Ecto neural progenitor cell (in vitro differentiated cells): ENCODE measurements at regions not wholly inside any gene's neighbourhood (a gene's known extent, or its start where the extent isn't known, plus 50 kb on each side); places are given as distances from the start of the nearest gene placed in this dataset.
A peak's percentile ranks its signal among the peaks of the same experiment; 100 is the strongest.
"Not testable (repeated sequence)": the region's sequence is repeated elsewhere in the genome, so short reads cannot be mapped to it uniquely, and the experiment has no call there.

Experiments
- DNase-seq: peaks from one replicate; pipeline ENCODE4 v3.0.0-alpha.2; 2018; ENCODE audit warnings: low spot score

DNA sequence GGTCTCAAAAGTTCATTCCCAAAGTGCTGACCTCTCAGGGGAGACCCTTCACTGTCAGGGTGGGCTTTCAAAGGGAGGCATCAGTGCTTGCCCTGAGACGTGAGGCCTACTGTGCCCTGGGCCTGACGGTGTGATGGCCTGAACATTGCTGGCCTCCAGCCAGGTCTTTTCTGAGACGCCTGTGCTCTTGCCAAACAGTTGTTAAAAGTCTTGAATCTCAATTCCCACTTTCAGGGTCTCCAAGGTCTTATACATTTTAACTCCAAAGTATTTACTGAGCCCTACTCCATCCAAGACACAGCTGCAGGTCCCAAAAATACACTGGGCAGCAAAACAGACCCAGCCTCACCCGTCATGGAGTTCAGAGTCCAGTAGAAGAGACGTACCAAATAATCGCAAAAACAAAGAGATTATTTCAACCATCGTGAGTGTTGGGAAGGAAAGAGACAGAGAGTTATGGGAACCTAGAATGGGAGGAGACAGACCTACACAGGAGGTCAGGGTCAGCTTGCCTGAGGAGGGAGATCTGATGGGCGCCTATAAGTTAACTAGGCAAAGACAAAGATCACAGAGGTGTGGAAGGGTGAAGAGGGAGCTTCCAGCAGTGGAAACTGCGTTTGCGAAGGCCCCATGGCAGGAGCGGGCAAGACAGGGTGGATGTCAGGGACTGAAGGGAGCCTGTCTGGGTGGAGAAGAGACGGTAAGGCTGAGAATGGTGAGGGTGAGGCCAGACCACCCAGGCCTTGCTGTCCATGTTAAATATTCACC is 446.3 kb downstream of the PREX1 start:
- DNase-seq: no peak

DNA sequence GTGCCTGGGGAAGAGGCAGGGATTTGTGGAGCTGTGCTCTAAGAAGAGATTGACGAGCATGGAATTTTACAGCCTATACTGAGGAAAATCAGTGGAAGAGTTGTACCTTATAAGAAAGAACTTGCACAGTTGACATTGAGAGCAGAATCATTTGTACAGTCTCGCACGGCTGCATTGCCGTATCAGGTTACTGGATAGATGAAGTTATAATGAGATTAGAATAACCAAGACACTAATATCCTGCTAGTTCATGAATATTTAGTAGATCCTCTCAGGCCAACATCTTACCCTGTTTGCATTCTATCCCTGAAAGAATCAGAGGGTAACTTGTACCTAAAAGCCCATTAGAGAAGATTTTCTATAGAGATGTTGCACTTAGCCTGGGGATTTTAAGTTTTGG is 447.1 kb downstream of the PREX1 start:
- no peak for DNase-seq

DNA sequence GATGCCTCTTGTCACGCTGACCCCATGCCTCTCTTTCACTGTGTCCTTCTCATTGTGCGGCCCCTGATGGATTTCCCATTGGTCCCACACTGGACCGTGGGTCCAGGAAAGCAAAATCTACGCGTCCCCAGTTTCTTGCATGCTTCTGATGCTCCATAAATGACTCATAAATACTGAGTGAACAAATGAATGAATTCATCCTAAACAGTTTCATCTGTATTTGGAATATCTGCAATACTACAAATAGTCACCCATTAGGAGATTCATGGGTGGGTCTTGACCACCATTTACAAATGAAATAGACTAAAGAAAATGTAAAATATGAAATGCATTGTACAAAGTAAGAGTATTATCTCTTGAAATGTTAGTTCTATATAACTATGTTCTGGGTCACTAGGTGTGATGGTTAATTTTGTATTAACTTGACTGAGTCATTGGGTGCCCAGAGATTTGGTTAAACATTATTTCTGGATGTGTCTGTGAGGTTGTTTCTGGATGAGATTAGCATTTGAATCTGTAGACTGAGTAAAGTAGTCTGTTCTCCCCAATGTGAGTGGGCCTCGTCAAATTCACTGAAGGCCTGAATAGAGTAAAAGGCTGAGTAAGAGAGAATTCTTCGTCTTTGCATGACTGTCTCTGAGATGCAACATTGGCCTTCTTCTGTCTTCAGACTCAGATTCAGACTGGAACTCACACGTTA is 448.7 kb downstream of the PREX1 start:
- no peak for DNase-seq

DNA sequence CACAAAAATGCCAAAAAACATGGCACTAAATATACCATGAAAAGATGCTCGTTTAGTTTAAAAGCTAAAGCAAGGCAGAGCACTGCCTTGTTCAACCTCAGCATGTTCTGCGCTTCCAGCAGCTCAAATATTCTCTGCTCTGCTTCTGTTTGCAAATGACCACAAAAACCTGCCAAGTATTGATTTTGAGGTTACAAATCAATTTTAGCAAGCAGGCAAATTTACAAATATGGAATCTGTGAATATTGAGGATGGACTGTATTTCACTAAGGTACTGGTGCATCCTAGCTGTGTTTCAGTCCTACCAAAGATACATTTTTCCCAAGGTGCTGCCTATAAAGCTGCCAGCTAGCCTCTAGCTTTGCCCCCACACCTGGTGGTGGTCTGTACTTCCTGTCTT is 449.9 kb downstream of the PREX1 start:
- DNase-seq: no peak

DNA sequence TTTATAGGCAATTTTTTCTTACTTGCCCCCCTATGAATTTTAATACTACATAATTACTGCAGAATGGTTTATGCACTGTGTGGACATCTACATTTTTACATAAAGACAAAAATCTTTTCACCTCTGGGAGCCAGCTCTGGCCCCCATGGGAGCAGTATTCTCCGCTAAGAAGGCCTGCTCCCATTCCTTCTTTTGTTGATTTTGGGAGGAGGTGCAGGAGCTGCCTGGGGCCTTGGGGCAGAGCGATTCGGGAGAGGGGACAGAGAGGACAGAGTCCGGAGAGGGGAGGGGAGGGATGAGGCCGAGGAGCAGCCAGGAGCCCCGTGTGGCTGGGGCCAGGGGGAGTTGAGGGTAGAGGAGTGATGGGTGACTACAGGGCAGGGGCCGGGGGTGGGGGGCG is 452.0 kb downstream of the PREX1 start:
- no peak for DNase-seq

DNA sequence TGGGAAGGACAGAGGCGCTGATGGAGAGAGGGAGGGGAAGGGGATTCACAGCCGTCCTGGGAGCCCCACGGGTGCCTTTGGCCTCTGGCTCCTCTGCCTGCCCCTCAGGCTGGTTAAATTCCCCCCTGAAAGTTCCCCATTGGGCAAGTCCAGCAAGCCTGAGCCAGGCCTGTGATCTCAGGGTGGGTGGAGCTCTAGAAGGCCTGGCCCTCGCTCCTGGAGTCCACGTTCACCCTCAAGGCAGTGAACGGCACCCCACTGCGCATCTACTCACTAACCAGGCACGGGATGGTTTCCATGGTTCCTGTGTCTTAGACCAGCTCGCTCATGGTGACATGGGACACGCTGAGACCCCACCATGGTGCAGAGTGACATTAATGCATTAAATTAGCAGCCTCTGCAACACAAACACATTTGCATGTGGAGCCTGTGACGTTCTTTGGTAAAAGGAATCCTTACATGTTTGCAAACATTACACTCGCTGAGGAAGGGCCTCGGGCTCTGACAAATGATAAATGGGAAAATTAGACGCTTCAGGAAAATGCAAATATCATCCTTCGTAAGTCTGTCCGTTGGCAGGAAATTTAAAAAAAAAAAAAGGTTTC is 452.7 kb downstream of the PREX1 start:
- no peak for DNase-seq

DNA sequence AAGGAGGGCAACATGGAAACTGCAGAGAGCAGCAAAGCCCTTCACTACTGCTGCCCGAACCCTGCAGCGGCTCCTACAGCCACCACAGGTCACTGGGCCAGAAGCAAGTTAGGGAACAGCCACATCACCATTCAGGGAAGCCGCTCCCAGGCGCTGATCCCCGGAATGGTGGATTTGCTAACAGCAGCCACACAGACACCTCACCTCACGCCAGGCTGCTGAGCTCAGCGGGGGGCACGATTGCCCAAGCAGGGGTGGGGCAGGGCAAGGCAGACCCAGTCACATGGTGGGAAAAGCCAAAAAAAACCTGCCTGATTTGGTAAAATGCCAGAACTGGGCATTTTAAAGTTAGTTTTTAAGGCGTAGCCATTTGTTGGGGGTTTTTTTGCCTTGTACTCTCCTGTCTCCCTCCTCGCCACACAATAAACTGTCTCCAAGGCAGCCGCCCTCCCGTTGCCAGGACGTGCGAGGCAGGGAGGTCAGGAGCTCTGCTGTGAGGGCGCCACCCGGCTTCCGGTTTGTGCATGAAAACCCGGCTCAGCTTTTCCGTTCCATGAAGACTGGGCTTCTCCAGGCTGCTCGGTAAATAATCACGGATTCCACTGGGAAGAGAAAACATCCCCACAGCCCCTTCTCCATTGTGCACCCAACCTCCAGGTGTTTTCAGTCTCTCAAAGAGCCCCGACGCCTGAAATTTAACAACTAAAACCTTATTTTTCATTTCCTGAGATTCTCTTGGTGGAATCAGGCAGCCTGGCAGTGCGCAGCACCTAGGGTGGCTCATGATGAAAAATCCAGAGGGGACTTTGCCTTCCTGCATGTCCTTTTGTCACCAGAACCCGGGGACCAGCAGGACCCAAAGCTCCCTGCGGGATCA is 453.5 kb downstream of the PREX1 start:
- peak; percentile 65 for DNase-seq

DNA sequence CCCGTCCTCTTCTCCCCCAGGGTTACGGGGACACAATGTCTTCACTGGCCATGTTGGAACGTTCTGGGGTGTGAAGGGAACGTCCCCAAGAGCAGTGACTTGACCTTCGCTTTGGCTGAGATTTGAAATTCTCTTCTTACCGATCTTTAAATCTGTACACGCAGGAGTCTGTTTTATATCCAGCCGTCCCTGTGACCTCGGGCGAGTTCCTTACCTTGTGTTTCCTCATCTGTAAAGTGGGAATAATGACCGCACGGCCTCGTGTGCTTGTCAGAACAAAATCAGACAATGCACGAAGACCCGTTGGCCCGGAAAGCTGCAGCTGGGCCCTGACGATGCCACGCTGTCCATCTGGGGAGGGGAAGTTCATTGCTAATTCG is 454.3 kb downstream of the PREX1 start:
- no peak for DNase-seq

DNA sequence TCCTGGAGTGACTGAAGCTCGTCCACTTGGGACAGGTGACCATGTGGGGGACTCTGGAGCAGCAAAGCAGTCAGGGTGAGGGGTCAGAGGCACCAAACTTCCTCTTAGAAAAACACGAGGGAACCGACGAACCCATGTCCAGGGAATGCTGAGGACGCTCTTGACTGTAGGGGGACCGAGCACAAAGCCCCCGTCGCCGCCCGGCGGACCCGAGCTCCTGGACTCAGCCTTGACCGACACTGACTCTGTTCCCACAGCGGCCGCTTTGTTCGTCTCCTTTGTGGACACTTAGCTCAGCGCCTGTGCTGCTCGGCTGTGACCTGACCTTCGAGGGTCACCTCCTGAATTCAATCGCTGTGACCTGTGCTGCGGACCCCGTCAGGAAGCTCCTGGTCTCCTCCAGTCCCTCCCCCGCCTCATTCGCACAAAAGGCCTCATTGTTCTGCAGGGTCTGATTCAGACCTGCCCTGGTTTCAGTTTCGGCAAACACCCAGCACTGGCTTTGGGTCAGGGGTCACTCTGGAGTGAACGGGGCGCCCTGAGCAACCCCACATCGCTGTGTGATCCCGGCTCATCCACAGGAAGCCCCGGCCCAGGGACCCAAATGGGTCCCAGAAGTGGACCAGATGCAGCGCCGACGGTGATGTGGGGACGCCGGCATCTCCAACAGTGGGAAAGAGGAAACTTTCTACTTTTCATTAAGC is 454.8 kb downstream of the PREX1 start:
- DNase-seq: peak; percentile 73

DNA sequence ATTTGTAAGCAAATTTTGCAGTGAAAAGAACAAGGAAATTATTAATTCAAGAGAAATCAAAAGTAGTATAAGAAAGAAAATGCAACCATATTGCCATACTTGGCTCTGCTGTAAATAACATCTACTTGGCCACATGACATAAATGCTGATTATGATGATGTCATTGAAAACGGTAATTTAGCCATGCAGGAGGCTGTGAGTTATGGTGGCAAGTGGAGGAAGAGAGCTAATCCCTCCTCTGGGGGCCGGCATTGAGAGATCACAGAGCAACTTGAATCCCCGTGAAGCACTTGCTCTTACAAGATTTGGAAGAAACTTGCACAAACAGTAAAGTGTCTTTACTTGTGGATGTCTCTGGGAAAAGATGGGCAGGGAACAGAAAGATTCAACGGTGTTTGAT is 456.6 kb downstream of the PREX1 start:
- no peak for DNase-seq

DNA sequence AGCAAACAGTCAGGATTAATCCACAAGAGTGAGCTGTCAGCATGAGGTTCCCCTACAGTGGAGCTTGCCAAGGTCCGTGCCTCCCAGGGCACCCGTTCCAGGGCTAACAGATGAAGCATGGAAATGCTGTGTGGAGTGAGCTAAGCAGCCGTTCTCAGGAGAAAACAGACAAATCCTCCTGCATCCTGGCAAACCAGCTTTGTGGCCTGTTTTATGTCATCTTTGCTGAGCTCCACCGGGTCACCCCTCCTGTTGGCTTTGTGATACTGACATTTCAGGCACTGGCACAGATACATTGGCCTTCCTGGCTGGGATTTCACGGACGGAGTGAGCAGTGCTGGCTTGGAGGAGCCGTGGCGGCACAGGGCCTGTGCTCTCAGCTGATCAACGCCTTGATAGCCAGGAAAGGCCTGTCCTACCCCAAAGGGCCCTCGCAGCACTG is 459.2 kb downstream of the PREX1 start:
- not testable (repeated sequence) for DNase-seq

DNA sequence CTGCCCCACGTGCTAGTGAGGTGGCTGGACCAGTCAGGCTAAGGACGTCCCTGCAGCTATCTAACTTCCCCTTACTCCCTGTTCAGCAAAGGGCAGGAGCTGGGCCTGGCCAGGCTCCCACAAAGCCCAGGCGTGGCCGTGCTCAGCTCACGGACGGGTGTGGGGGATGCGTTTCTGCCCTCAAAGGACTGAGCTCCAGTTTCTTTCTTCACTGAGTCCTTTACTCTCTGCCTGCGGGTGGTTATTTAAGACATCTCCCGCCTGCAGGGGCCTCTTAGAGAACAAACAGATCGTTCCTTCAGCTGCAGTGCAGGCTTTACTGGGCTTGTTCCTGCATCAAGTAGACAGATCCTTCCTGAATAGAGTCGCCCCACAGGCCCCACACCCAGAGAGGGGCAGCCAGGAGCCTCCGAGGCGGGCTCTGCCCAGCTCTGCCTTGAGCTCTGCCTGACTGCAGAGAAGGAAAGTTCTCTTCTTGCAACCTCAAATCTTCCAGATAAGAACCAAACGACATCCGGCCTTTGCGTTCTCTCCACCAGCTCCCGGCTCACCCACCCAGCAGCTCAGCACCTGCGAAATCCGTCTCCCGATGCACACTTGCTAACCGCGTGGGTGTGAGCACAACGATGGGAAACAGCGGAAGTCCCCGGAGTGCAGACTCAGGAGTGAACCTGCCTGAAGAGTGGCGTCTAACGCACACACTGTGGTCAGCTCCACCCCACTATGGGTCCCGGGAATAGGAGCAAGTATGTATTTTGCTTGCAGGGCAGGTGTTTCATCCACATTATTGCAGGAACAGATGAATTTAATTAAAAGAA is 460.0 kb downstream of the PREX1 start:
- DNase-seq: not testable (repeated sequence)

DNA sequence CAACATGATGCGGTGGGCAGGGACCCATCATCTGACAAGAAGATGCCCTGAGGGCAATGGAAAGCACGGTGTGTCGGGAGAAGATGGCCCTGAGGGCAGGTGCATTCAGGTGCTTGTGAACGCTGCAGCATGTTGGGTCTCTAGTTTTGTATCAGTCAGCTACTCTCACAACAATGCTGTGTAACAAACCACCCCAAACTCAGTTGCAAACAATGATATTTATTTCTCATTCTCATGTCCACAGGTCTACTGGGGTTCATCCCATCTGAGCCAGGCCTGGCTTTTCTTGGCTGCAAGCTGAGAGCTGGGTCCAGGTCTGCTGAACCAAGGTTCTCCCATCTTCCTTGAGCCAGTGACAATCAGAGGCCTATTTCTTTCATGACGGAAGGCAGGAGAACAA is 461.6 kb downstream of the PREX1 start:
- DNase-seq: no peak

DNA sequence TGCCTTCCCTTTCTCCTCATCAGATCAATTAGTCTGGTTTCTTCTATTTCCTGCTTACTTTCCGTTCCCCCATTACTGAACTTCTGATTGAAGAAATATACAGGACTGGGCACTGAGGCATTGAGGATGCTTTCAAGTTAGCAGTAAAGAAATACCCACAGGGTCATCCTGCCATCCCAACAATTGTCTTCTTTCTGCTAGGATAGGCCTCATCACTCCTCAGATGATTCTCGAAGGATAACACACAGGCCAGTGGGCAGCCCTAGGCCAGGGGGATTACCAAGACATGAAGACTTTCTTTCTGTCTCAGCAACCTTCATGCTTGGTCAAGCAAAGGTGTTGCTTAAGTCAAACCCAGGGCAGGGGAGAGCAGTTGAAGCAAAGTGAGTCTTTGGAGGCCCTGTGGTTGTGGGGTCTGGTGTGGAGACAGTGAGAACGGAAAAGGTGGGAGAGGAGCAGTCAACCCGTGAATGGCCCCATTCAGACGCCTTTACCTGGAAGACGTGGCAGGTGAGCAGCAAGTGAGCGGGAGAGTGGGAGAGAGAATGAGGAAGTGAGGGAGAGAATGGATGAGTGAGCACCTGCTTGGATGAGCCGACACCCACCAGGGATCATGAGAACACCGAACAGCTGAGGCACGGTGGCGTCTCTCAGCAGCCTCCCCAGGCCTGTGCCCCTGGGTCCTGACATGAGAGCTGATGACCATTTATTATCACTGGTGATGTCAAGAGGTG is 462.9 kb downstream of the PREX1 start:
- DNase-seq: no peak

DNA sequence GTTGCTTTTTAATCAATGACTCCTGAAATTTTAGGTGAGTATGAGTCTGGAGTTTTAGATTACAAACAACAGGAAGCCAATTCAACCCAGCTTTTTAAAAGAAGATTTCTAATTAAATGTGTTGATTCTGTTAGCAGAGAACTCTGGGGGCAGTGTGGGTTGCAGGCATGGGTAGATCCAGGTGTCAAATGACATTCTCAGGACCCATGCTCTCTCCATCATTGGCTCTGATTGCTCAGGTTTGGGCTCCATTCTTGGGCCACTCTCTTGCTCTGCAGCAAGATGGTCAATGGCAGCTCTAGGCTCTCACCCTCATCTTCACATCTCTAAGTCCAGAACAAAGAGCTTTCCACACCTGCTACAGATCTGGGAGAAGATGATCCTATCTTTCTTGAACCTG is 463.7 kb downstream of the PREX1 start:
- DNase-seq: no peak

DNA sequence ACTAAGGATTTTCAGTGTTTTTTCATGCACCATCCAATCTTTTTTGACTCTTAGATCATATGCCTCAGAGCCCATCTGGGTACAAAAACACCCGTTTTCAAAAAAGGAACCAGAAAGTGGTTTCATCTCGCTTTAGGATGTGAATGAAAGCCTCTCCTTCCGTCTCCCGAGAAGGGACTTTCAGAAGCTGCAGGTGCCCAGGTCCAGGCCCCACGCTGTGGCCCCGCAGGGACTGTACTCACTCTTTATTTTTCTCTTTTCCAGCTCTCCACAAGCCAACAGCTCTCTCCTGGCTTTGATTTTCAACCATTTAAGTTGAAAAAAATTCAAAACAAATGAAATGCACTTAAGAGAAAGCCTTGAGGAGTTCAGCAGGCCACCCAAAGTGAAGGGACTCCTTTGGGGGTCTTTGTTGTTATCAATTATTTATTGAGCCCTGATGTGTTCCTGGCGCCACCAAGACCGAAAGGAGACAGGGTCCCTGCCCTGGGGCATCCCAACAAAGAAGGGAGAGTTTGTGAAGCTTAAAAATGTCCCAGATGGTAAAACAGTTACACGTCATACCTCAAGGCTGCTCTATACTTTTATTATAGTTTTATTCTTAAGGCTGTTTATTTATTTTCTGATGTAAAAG is 467.3 kb downstream of the PREX1 start:
- no peak for DNase-seq

DNA sequence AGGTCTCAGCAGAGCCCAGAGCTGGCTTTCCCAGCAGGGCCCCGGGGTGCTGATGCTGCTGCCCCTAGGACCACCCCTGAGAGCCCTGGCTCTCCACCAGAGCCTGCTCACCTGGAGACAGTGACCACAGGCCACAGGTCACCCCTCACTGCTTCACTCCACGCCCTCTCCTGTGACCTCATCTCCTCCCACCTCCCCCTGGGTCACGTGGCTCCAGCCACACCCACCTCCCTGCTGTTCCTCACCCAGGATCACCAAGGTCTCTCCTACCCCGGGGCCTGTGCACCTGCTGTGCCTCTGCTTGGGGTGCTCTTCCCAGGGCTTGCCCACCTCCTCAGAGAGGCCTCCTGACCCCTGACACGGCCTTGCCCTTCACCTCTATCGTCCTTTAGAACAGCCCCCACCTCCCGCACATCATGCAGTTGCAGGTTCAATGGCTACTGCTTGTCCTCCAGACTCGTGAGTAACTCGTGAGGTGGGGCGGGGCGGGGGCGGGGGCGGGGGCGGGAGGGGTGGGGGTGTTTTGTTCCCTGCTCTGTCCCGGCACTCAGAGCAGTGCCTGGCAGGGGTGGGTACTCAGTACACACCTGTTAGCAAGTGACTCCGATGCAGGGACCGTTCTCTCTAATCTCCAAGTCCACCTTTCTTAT is 468.0 kb downstream of the PREX1 start:
- no peak for DNase-seq

DNA sequence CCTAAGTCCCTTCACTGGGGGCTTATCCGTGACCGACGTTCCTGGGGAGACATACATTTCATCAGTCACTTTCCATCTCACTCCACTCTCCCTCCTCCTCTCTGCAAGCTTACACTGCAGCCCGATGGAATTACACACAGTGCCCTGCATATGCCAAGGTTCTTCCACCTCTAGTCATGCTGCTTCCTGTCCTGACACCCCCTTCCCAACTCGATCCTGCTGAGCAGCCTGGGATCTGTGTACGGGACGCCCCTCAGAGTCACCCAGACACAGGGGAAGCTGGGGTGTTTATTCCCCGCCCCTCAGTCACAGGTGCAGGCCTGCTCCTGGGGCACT is 468.8 kb downstream of the PREX1 start:
- DNase-seq: not testable (repeated sequence)
